Heart left ventricle (tissue), 16 donors: ENCODE measurements at regions not wholly inside any gene's neighbourhood (a gene's known extent, or its start where the extent isn't known, plus 50 kb on each side); places are given as distances from the start of the nearest gene placed in this dataset.
"Not testable (repeated sequence)": the region's sequence is repeated elsewhere in the genome, so short reads cannot be mapped to it uniquely, and the experiment has no call there.

Experiments
- ATAC-seq, 4 donors: fragments of 200-7000 bp; cut with Tn5 transposase; one replicate each; pipeline ENCODE4 v1.9.1; 2020 to 2022; ENCODE audit warnings: moderate library complexity in 4 of 4, mild to moderate bottlenecking in 3 of 4, moderate number of reproducible peaks in 1 of 4
- DNase-seq, 5 donors: peaks; one replicate each; pipeline ENCODE4 v3.0.0-alpha.2; 2020
- H3K27ac ChIP-seq, 12 donors: fragments of 200-600 bp; sonication (generic) in 4 of 12; one replicate each; pipeline versions ENCODE4 v1.5.0 to v1.8.0; 2016 to 2022; ENCODE audit warnings: mild to moderate bottlenecking in 2 of 12
- H3K27me3 ChIP-seq, 9 donors: fragments of 200-600 bp; sonication (generic) in 2 of 9; one replicate each; pipeline versions ENCODE4 v1.5.1 to v1.8.0; 2016 to 2022; ENCODE audit warnings: mild to moderate bottlenecking in 3 of 9
- H3K36me3 ChIP-seq, 9 donors: fragments of 200-600 bp; sonication (generic) in 2 of 9; one replicate each; pipeline versions ENCODE4 v1.5.0 to v1.8.0; 2018 to 2022; ENCODE audit warnings: mild to moderate bottlenecking in 2 of 9
- H3K4me1 ChIP-seq, 12 donors: fragments of 200-600 bp; sonication (generic) in 4 of 12; one replicate each; pipeline versions ENCODE4 v1.5.0 to v1.8.0; 2016 to 2022; ENCODE audit warnings: mild to moderate bottlenecking in 3 of 12
- H3K4me3 ChIP-seq, 12 donors: fragments of 200-600 bp; sonication (generic) in 4 of 12; one replicate each; pipeline versions ENCODE4 v1.5.0 to v1.8.0; 2017 to 2022; ENCODE audit warnings: mild to moderate bottlenecking in 9 of 12, moderate library complexity in 4 of 12
- H3K9me3 ChIP-seq, 12 donors: fragments of 200-600 bp; sonication (generic) in 4 of 12; one replicate each; pipeline versions ENCODE4 v1.5.0 to v1.8.0; 2016 to 2022; ENCODE audit warnings: mild to moderate bottlenecking in 1 of 12
- CTCF ChIP-seq, 12 donors: fragments of 200-600 bp; sonication (generic) in 4 of 12; IDR thresholded peaks; one replicate each; pipeline versions ENCODE4 v1.5.0 to v1.8.0; 2018 to 2022; ENCODE audit warnings: antibody characterized with exemption in 12 of 12, mild to moderate bottlenecking in 5 of 12
- POLR2A ChIP-seq, 2 donors: fragments of 450-650 bp; IDR thresholded peaks; one replicate each; pipeline ENCODE4 v1.6.1; 2017; ENCODE audit warnings: antibody characterized with exemption in 2 of 2, mild to moderate bottlenecking in 2 of 2, moderate library complexity in 2 of 2
- WGBS, 4 donors: extraction: QIAGEN DNeasy Blood & Tissue Kit in 2 of 4; methylation state at CpG; one replicate each; pipeline versions ENCODE4 v1.1.5 to v1.1.7; 2013 to 2018; 5-methylcytosine and 5-hydroxymethylcytosine counted together
- intact Hi-C, 10 donors: fragments of 100-400 bp; cut with DNase I; formaldehyde crosslinking; loops; one replicate each; pipeline versions ENCODE4 v1.11.1 to v1.14.2; 2022
- donor health status: ischemic (EF 13 %, LVEDD 7.1; RV severe dilation, severe dysfunction).
- donor health status: healthy with polysubstance abuse.
- donor health status: DM: no; HTN: yes; CAD: no.
- donor health status: DM: no; HTN: no; CAD: no.
- donor health status: ischemic (EF 25% LVEDD 6.9; RV normal size, moderate dysfunction).
- donor health status: ischemic (EF 25% LVEDD 5.7; RV mildly dilated, moderate dysfunction).
- donor health status: healthy.
- donor health status: DM: yes; HTN: yes; CAD: no.
- donor health status: ischemic (EF 35%, LVEDD 5.7; RV mildly dilated, moderate dysfunction).
- donor health status: nonischemic (EF 11% LVEDD 7.7; RV severe dilation, severe dysfunction).
- donor health status: DM: yes; HTN: yes; CAD: no.
- donor health status: PGD.
- donor health status: ischemic (EF 29% LVEDD 5.4; RV normal size, mild dysfunction).
- donor health status: nonischemic (EF 23%, LVEDD 6.1; RV moderate dilation, normal function).

GRCh38 chr6:55082021-55082420 is 92.3 kb upstream of the HCRTR2 start:
- Histone ChIP-seq H3K9me3 (peaks cover 0 to 19% (median 0%) of the 10 kb centered on the region in 12 donors), H3K4me1 (no peaks in the 10 kb centered on the region), H3K36me3 (no peaks in the 10 kb centered on the region), H3K4me3 (no peak overlapping the region), H3K27me3 (no peaks in the 10 kb centered on the region), H3K27ac (no peak overlapping the region)
- TF ChIP-seq POLR2A (IDR thresholded peaks at IDR 0.05) (no peak), CTCF (IDR thresholded peaks at IDR 0.05) (no peak)
- ATAC-seq (no peak), DNase-seq (no peak)
- intact Hi-C loops: no loop called here
- WGBS, 4 donors: 86 to 90% (median 87%) methylated on average over 3 of the region's 3 CpGs

GRCh38 chr6:55088011-55088410 is 86.3 kb upstream of the HCRTR2 start:
- intact Hi-C loops, H3K4me3 ChIP-seq, ATAC-seq, H3K36me3 ChIP-seq, H3K27me3 ChIP-seq, DNase-seq, H3K4me1 ChIP-seq, H3K27ac ChIP-seq: not testable (repeated sequence)
- 72 to 82% (median 74%) methylated on average over 6 of the region's 6 CpGs for WGBS, 4 donors
- H3K9me3 ChIP-seq: peaks cover 0 to 17% (median 0%) of the 10 kb centered on the region in 12 donors

GRCh38 chr6:55088902-55089301 is 85.4 kb upstream of the HCRTR2 start:
- ATAC-seq: no peak
- intact Hi-C loops: no loop called here

GRCh38 chr6:55089325-55089724 is 85.0 kb upstream of the HCRTR2 start:
- Histone ChIP-seq H3K4me1 (no peaks in the 10 kb centered on the region), H3K27me3 (no peaks in the 10 kb centered on the region), H3K27ac (no peak overlapping the region), H3K9me3 (peaks cover 0 to 20% (median 0%) of the 10 kb centered on the region in 12 donors), H3K4me3 (no peak overlapping the region), H3K36me3 (no peaks in the 10 kb centered on the region)
- DNase-seq: no peak
- ATAC-seq: no peak
- no peak for TF ChIP-seq POLR2A (IDR thresholded peaks at IDR 0.05)
- TF ChIP-seq CTCF (IDR thresholded peaks at IDR 0.05): no peak
- WGBS, 4 donors: 91 to 95% (median 94%) methylated on average over 2 of the region's 2 CpGs
- intact Hi-C loops: no loop called here

More at GRCh38 chr6:55088902-55089301, 85.4 kb upstream of the HCRTR2 start:
- no peak for DNase-seq
- no peak for TF ChIP-seq CTCF (IDR thresholded peaks at IDR 0.05)
- TF ChIP-seq POLR2A (IDR thresholded peaks at IDR 0.05): no peak
- Histone ChIP-seq H3K27me3 (no peaks in the 10 kb centered on the region), H3K4me1 (no peaks in the 10 kb centered on the region), H3K9me3 (peaks cover 0 to 21% (median 0%) of the 10 kb centered on the region in 12 donors), H3K27ac (no peak overlapping the region), H3K4me3 (no peak overlapping the region), H3K36me3 (no peaks in the 10 kb centered on the region)

- H3K4me3 ChIP-seq: no peak overlapping the region
- no peak for ATAC-seq
- H3K27me3 ChIP-seq: no peaks in the 10 kb centered on the region
- 28 to 36% (median 32%) methylated on average over 3 of the region's 3 CpGs for WGBS, 4 donors
- no peaks in the 10 kb centered on the region for H3K36me3 ChIP-seq
- no peaks in the 10 kb centered on the region for H3K4me1 ChIP-seq
- intact Hi-C loops: no loop called here
- DNase-seq: no peak
- no peaks in the 10 kb centered on the region for H3K9me3 ChIP-seq
- TF ChIP-seq POLR2A (IDR thresholded peaks at IDR 0.05) (no peak), CTCF (IDR thresholded peaks at IDR 0.05) (no peak)
- H3K27ac ChIP-seq: no peak overlapping the region
These were observed 73.6 kb upstream of the HCRTR2 start for GRCh38 chr6:55100686-55101085.
